ENCODE measurements at regions not wholly inside any gene's neighbourhood (a gene's known extent, or its start where the extent isn't known, plus 50 kb on each side); places are given as distances from the start of the nearest gene placed in this dataset.
"Not testable (repeated sequence)": the region's sequence is repeated elsewhere in the genome, so short reads cannot be mapped to it uniquely, and the experiment has no call there.

DNA sequence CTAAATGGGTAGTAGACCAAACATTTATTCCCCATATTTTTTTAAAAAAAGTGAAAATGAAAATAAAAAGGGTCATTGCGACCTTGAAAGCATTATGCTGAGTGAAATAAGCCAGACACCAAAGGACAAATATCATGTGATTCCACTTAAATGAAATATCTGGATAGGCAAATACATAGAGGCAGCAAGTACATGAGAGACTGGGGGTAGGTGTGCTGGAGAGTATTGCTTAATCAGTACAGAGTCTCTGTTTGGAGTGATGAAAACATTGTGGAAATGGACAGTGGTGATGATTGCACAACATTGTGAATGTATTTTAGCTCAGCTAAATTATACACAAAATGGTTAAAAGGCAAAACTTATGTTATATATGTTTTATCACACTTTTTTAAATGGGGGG, 169.4 kb downstream of the AKR1D1 start:
- Histone ChIP-seq H3K27ac (no peak overlapping the region), H3K4me3 (no peak overlapping the region), H3K9ac (no peak overlapping the region), H3K4me2 (peak overlapping the region in 1 of 11 experiments; percentile 35; a peak in 3 of 22 replicates), H3K36me3 (no peaks in the 10 kb centered on the region), H3K27me3 (no peaks in the 10 kb centered on the region), H3K4me1 (peaks cover 0 to 14% (median 0%) of the 10 kb centered on the region in 10 experiments; a peak in 1 of 20 replicates), H3K9me3 (replicated peaks in 1 of 11) (peaks cover 0 to 19% (median 7%) of the 10 kb centered on the region in 11 experiments; a peak in 11 of 22 replicates), H4K20me1 (no peaks in the 10 kb centered on the region)
- TF ChIP-seq Cebpa-rat (IDR thresholded peaks at IDR 0.05), result peak in 3 of 11 experiments; percentile 21 to 43 (median 36); a peak in 2 of 22 replicates

DNA sequence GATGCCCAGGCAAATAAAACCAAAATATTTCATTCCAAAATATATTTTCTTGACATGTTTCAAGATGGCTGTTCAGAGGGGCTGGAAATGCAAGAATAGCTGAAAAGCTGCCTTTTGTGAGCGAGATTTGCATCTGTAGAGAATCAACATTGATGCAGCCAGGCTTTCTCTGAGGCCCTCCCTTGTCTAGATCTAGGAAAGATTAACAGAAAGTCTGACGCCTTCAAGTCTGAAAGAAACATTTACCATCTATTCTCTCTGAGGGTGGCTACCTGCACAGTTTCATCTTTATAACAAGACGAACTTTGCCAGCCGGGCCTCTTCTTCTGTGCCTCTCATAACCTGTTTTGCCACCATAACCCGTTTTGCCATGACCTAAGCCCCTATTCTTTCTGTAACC, 170.2 kb downstream of the AKR1D1 start:
- no peak for TF ChIP-seq Cebpa-rat (IDR thresholded peaks at IDR 0.05)
- no peaks in the 10 kb centered on the region for H3K27me3 ChIP-seq
- H4K20me1 ChIP-seq, result no peaks in the 10 kb centered on the region
- no peak overlapping the region for H3K4me3 ChIP-seq
- H3K27ac ChIP-seq, result no peak overlapping the region
- H3K9me3 ChIP-seq (replicated peaks in 1 of 11), result peaks cover 0 to 19% (median 7%) of the 10 kb centered on the region in 11 experiments; a peak in 11 of 22 replicates
- peaks cover 0 to 14% (median 0%) of the 10 kb centered on the region in 10 experiments; a peak in 1 of 20 replicates for H3K4me1 ChIP-seq
- H3K36me3 ChIP-seq, result no peaks in the 10 kb centered on the region
- no peak overlapping the region for H3K4me2 ChIP-seq
- H3K9ac ChIP-seq, result no peak overlapping the region

DNA sequence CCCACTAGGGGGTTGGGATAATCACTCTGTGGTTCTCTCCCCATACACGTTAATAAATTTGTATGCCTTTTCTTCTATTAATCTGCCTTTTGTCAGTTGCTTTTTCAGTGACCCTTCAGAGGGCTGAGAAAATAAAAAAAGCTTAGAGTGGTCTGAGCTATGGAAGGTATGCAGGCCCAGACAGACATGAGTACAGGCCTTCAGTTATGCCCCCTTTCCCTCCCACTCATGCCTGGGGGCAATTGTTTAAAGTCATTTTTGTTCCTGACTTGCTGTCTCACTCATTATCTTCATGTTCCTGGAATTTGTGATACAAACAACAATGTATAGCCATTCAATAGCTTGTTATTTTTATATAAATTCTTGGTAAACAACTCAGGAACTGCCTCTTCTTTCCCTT, 170.8 kb downstream of the AKR1D1 start:
- no peaks in the 10 kb centered on the region for H4K20me1 ChIP-seq
- H3K36me3 ChIP-seq, result no peaks in the 10 kb centered on the region
- H3K4me3 ChIP-seq, result no peak overlapping the region
- no peak overlapping the region for H3K9ac ChIP-seq
- TF ChIP-seq Cebpa-rat (IDR thresholded peaks at IDR 0.05), result no peak
- H3K27ac ChIP-seq, result no peak overlapping the region
- no peak overlapping the region for H3K4me2 ChIP-seq
- peaks cover 0 to 19% (median 7%) of the 10 kb centered on the region in 11 experiments; a peak in 11 of 22 replicates for H3K9me3 ChIP-seq (replicated peaks in 1 of 11)
- H3K4me1 ChIP-seq, result peaks cover 0 to 14% (median 0%) of the 10 kb centered on the region in 10 experiments; a peak in 1 of 20 replicates
- H3K27me3 ChIP-seq, result no peaks in the 10 kb centered on the region

GRCh38 chr7:138247568-138248333, 171.5 kb downstream of the AKR1D1 start:
- H3K27ac ChIP-seq, result no peak overlapping the region

GRCh38 chr7:138248609-138249008, 172.3 kb downstream of the AKR1D1 start:
- Histone ChIP-seq H3K9me3 (replicated peaks in 1 of 11) (peaks cover 0 to 29% (median 7%) of the 10 kb centered on the region in 11 experiments; a peak in 11 of 22 replicates), H3K4me3 (no peak overlapping the region), H3K36me3 (no peaks in the 10 kb centered on the region), H3K4me2 (no peak overlapping the region), H3K27me3 (no peaks in the 10 kb centered on the region), H4K20me1 (no peaks in the 10 kb centered on the region), H3K4me1 (peaks cover 0 to 14% (median 0%) of the 10 kb centered on the region in 10 experiments; a peak in 1 of 20 replicates), H3K27ac (no peak overlapping the region), H3K9ac (no peak overlapping the region)
- TF ChIP-seq Cebpa-rat (IDR thresholded peaks at IDR 0.05), result no peak

More at GRCh38 chr7:138247568-138248333, 171.5 kb downstream of the AKR1D1 start:
- Histone ChIP-seq H3K4me3 (no peak overlapping the region), H3K4me1 (peaks cover 0 to 14% (median 0%) of the 10 kb centered on the region in 10 experiments; a peak in 1 of 20 replicates), H3K36me3 (no peaks in the 10 kb centered on the region), H3K9ac (no peak overlapping the region), H3K27me3 (no peaks in the 10 kb centered on the region), H4K20me1 (no peaks in the 10 kb centered on the region), H3K9me3 (replicated peaks in 1 of 11) (peaks cover 0 to 21% (median 7%) of the 10 kb centered on the region in 11 experiments; a peak in 11 of 22 replicates), H3K4me2 (no peak overlapping the region)
- TF ChIP-seq Cebpa-rat (IDR thresholded peaks at IDR 0.05), result no peak

GRCh38 chr7:138249975-138250374, 173.7 kb downstream of the AKR1D1 start:
- Histone ChIP-seq H3K27ac (no peak overlapping the region), H3K4me1 (peaks cover 0 to 13% (median 0%) of the 10 kb centered on the region in 10 experiments; a peak in 1 of 20 replicates), H3K4me3 (no peak overlapping the region), H4K20me1 (no peaks in the 10 kb centered on the region), H3K9ac (no peak overlapping the region), H3K4me2 (no peak overlapping the region), H3K36me3 (no peaks in the 10 kb centered on the region), H3K9me3 (replicated peaks in 1 of 11) (peaks cover 0 to 41% (median 9%) of the 10 kb centered on the region in 11 experiments; a peak in 11 of 22 replicates), H3K27me3 (no peaks in the 10 kb centered on the region)
- TF ChIP-seq Cebpa-rat (IDR thresholded peaks at IDR 0.05), result no peak

GRCh38 chr7:138252666-138253065, 176.4 kb downstream of the AKR1D1 start:
- not testable (repeated sequence) for H3K27ac ChIP-seq, H3K4me3 ChIP-seq, H4K20me1 ChIP-seq, H3K27me3 ChIP-seq, H3K9ac ChIP-seq, H3K4me2 ChIP-seq, H3K36me3 ChIP-seq
- Histone ChIP-seq H3K4me1 (peaks cover 0 to 13% (median 0%) of the 10 kb centered on the region in 10 experiments; a peak in 9 of 20 replicates), H3K9me3 (replicated peaks in 1 of 11) (peaks cover 11 to 43% (median 17%) of the 10 kb centered on the region in 11 experiments; a peak in 19 of 22 replicates)

GRCh38 chr7:138254444-138254843, 178.2 kb downstream of the AKR1D1 start:
- Histone ChIP-seq H3K9ac (no peak overlapping the region), H3K36me3 (no peaks in the 10 kb centered on the region), H4K20me1 (no peaks in the 10 kb centered on the region), H3K9me3 (replicated peaks in 1 of 11) (peaks cover 8 to 38% (median 16%) of the 10 kb centered on the region in 11 experiments; a peak in 19 of 22 replicates), H3K27me3 (no peaks in the 10 kb centered on the region), H3K27ac (no peak overlapping the region), H3K4me1 (peaks cover 0 to 30% (median 0%) of the 10 kb centered on the region in 10 experiments; a peak in 9 of 20 replicates), H3K4me3 (no peak overlapping the region), H3K4me2 (no peak overlapping the region)
- no peak for TF ChIP-seq Cebpa-rat (IDR thresholded peaks at IDR 0.05)

DNA sequence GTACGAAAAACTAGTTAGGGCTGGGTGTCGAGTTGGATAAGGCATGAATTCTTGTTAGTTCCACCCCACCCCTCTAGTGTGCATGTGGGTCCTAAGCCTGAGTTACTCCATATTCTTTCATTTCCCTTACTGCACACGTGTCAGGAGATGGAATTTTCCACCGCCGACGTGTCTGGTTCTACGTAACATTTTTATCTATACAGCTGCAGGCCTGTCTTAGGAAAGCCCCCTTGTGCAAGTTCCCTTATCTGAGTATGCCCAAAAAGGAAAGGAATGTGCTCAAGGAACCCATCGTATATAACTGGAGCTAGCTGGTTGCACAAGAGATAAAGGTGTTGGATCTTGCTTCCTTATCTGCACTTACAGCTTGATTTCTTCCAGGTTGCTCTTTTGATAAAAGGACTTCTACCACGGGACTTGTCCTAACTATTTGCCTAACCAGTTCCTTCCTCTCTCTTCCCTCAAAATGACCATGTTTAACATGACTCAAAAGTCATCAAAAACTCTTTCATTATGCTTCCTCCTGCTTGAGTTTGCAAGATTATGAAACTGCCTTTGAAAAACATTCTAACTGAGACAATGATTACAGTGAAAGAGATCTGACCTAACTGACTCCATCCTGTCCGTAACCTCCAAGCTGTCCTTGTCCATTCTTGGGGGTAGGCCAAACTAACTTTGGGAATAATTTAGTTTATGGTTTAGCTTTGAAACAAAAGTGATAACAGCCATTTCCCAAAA, 181.4 kb downstream of the AKR1D1 start:
- H3K27me3 ChIP-seq, result no peaks in the 10 kb centered on the region
- peak in 2 of 11 experiments; percentile 23 to 30; a peak in 1 of 22 replicates for TF ChIP-seq Cebpa-rat (IDR thresholded peaks at IDR 0.05)
- H3K4me3 ChIP-seq, result no peak overlapping the region
- no peaks in the 10 kb centered on the region for H4K20me1 ChIP-seq
- no peaks in the 10 kb centered on the region for H3K36me3 ChIP-seq
- H3K4me1 ChIP-seq, result peaks cover 0 to 33% (median 0%) of the 10 kb centered on the region in 10 experiments; a peak in 9 of 20 replicates
- peak overlapping the region in 5 of 11 experiments; percentile 12 to 64 (median 41); a peak in 7 of 22 replicates for H3K4me2 ChIP-seq
- peaks cover 8 to 33% (median 16%) of the 10 kb centered on the region in 11 experiments; a peak in 19 of 22 replicates for H3K9me3 ChIP-seq (replicated peaks in 1 of 11)
- H3K27ac ChIP-seq, result peak overlapping the region in 6 of 11 experiments; percentile 13 to 60 (median 34); a peak in 10 of 22 replicates
- peak overlapping the region in 2 of 11 experiments; percentile 20 to 33; a peak in 2 of 22 replicates for H3K9ac ChIP-seq
